HG02884 (cell line): ENCODE measurements at regions not wholly inside any gene's neighbourhood (a gene's known extent, or its start where the extent isn't known, plus 50 kb on each side); places are given as distances from the start of the nearest gene placed in this dataset.
"Not testable (repeated sequence)": the region's sequence is repeated elsewhere in the genome, so short reads cannot be mapped to it uniquely, and the experiment has no call there.

Experiments used
- ATAC-seq: cut with Tn5 transposase; IDR thresholded peaks from one replicate; pipeline ENCODE4 v1.9.1; 2021; ENCODE audit warnings: mild to moderate bottlenecking, moderate library complexity; ENCODE audit not compliant: unreplicated experiment

DNA sequence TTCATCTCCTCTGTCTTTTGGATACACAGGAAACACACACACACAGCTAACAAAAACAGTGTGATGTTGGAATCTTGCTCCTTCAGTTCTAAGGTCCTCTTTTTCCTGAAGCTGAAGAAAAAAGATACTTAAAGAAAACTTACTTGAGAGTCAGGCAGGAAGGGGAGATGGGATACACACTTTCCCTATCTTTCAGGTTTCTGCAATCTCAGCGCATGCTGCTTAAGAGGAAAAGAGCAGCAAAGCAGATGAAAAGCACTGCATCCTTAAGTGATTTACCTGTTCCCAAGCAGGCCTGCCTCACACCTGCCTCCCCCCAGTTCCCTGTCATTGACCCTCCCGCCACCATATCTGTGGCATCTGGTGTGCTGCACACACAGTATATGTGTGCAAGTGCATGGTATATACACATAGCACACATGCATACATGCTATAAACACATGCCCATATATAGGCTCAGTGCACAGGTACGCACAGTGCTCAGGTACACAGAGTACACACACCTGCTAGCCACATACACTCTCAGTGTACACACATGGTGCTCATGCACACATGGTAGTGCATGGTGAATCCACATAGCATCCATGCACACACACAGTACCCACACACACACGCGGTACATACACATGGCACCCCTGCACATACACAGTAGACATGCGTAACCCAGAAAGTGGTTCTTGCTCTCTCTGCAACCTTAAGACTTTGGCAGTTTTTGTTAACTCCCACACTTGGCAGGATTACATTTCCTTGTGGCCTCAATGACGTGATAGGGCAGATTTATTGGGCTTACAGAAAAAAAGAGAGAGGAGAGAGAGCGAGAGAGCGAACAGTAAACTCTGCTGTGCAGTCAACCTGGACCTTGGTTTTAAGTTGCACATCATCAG is 166.9 kb downstream of the TOMM20 start:
- no peak for ATAC-seq

DNA sequence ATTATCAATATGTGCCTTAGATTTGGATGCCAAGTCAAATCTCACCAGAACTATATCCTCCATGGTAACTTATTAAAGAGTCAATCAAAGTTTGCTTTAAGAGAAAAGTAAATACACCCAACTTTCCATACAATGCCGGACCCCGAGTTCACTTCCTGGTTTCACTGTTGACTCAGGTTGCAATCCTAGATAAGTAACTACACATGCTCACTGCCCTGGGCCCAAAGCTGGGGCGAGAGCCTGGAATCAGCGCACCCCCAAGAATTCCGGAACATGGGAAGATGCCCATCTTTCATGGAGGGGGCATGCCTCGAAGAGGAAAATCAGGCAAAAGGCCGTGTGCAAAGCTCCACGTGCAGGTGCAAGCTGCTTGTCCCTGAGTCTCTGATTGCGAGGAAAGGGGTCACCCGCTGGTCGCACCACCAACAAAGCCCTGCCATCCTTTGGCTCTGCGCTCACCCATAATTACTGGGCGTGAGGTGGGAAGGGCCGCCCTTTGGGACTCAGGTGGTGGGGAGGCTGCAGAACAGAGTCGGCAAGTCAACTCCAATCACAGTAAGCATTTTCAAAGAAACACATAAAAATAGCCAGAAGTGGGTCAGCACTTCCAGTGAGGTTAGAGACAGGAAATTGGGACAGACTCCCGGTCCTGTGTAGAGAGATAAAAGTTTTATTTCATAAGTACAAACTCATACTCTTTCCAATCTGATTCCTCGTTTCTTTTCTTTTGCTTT is 167.7 kb downstream of the TOMM20 start:
- ATAC-seq = no peak

GRCh38 chr1:234958706-234959657 is 169.7 kb downstream of the TOMM20 start:
- no peak for ATAC-seq

- no peak for ATAC-seq
Measured at GRCh38 chr1:234958066-234958705, 170.5 kb downstream of the TOMM20 start.

DNA sequence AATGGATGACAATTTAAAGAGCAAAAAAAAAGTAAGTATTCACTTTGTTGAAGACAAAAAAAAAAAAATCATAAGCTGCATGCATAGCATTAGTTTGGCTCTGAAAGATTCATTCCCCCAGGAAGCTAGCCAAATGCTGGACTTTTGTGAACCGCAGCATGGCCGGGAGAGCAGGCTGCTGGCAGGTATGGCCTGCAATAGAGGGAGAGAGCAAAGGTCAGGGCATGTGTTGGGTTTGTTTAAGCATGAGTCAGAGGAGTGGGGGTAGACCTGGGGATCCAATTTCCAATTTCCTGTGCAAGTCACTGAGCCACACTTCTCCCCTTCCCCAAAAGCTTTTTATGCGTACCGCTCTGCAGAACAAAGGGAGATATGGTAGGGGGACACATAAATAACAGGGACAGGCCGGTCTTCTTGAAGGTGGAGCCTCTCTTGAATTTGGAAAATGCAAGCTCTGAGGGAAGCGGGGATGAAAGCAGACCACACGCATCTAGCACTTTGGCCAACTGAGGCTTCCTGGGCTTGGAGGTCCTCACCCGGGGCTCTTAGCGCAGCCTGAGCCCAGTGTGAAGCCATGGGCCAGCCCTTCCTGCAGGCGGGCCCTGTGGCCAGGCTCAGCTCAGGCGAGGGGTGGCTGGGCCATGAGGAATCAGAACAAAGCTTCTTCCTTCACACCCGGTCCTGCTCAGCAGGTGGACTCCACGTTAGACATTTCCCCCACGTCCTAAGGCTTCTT is 171.1 kb downstream of the TOMM20 start:
- ATAC-seq = no peak

DNA sequence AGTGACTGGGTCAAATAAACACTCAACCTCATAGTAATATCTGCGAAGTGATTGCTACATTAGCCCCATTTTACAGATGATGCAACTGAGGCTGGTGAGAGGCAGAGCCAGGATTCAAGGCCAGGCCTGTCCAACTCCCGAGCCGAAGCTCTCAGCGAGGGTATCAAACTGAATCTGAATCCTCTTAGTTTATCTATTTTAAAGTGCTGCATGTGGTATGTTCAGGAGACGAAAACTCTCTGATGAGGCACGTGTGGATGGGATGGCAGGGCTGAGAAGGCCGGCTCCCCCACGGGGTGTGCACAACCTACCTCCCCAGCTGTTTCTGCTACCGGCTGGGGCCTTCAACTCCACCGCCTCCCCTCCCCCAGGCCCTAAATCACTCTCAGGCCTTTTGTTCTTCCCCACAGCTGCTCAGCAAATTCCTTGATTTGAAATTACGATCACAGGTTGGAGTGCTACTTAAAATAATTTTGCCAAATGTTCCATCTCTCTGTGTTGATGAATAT is 171.8 kb downstream of the TOMM20 start:
- ATAC-seq = no peak

- ATAC-seq = no peak
Measured at GRCh38 chr1:234955107-234955731, 173.4 kb downstream of the TOMM20 start.

GRCh38 chr1:234954613-234955012 is 174.0 kb downstream of the TOMM20 start:
- no peak for ATAC-seq

DNA sequence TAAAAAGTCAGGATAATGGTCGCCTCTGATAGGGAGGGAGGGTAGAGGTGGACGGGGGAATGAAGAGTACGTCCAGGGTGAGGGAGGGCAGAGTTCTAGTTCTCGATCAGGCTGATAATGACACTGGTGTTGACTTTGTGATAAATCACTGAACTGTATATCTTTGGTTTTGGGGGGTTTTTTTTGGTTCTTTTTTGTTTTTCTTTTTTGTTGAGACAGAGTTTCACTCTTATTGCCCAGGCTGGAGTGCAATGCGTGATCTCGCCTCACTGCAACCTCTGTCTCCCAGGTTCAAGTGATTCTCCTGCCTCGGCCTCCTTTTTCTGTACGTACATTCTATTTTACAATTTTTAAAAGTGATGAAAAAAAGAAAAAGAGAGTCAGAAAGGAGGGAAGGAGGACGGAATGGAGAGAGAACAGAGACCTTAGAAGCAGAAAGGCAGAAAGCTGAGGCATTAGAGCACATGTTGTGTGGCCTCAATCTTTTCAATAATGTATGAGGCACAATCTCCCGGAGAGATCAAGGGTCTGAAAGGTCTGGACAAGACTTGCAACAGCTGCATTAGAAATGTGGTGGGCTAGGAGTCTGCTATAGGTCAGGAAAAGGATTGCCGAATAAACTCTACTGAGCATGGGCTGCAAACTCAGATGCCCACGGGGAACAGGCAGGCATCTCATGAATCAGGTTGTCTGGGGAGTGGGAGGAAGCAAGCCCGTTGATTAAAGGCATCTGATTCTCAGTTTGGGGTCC is 174.8 kb downstream of the TOMM20 start:
- ATAC-seq = no peak

GRCh38 chr1:234950598-234950997 is 178.0 kb downstream of the TOMM20 start:
- no peak for ATAC-seq

GRCh38 chr1:234949528-234949927 is 179.1 kb downstream of the TOMM20 start:
- not testable (repeated sequence) for ATAC-seq

DNA sequence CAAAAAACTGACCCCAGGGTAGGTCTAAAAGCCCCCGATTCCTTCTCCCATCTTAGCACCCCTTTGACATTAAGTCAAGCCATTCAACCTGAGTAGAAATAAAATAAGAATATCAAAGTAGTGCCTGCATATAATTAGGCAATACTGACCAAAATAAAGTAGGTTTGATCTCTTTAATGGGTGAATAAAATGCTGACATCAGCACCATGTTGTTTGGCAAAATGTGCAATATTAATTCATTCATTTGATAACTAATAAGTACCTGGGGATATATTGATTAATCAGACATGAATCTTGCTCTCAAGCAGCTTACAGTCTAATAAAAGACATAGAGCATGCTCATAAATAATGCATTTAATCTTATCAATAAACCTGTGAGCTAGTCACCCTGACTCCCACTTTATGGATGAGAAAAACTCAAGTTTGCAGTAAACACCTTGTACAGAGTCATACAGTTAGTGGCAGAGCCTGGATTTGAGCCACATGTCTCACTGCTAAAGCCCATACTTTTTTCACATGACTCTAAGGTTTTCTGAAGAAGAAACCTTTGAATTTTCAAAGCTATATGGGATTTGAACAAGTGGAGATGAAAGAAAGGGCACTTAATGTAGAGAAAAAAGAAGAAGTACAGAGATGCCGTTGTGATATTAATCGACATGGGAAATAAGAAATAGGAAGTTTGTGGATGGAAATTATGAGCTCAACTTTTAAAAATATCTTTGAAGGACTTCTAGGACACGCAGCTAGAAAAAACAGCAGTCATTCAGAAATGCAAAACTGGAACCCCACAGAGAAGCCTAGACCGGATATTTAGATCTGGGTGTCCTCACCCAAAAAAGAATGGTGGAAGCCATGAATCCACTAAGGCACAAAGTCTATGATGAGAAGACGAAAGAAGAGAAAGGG is 183.9 kb downstream of the TOMM20 start:
- ATAC-seq = no peak

DNA sequence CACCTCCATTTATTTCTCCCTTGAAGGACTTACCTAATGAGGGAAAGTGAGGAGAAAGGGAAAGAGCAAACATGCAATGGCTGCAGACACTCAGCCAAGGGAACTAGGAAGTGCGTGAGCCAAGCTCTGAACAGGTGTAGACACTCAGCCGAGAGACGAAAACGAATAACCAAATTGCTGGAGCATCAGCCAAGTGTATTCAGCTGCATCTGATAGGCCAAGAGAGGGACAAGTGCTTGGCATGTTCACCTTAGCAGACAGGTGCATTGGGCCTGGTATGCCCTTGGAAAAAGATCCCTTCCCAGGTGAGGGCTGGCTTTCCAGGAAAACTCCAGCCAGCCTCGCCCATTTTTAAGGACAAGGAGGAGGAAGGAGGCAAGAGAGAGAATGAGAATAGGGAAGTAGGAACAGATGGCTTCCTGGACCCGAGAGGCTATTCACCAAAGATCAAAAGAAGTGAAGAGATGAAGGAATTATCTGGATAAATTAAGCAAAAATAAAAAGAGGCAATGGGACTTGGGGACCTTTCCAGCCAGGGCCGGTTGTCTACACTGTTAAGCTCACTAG is 184.7 kb downstream of the TOMM20 start:
- ATAC-seq = no peak

- ATAC-seq = no peak
Measured at GRCh38 chr1:234942879-234943506, 185.6 kb downstream of the TOMM20 start.

DNA sequence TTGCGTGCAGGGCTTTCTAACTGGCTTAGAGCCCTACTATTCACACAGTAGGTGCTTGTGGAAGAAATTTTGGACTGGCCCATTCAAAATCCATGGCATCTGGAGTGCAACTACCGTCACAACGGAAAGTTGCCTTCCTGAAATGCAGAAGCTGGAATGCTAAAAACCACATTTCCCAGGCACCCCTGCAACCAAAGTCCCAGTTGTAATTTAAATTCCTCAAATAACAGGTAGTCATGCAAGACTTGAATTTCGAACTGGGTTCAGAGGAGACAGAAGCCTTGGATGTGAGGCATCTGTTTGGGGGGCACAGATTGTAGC is 186.7 kb downstream of the TOMM20 start:
- ATAC-seq = no peak

DNA sequence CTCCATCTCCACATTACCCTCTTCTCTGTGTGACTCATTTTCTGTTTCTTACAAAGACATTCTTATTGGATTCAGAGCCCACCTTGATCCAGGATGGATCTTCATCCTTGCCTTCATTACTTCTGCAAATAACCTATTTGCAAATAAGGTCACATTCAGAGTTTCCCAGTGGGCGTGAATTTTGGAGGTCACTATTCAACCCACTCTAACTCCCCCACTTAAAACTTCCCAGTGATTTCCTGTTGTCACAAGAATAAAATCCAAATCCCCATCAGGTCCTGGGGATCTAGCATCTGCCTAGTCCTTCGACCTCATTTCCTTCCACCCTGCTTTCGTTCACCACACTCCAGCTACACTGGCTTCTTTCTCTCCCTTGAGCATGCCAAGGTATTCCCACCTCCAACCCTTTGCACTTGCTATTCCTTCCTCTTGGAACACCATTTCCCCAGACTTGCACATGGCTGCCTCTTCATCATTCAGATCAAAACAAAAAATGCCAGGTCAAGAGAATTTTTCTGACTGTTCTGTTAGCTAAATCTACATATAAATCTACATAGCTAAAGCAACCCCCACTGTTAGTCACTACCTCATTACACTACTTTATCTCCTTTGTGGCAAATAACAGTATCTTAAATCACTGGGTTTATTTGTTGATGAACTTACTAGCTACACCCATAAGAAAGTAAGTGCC is 187.2 kb downstream of the TOMM20 start:
- ATAC-seq = no peak
